Embryonic facial prominence (tissue), 1 donor: ENCODE measurements at regions not wholly inside any gene's neighbourhood (a gene's known extent, or its start where the extent isn't known, plus 50 kb on each side); places are given as distances from the start of the nearest gene placed in this dataset.
"Not testable (repeated sequence)": the region's sequence is repeated elsewhere in the genome, so short reads cannot be mapped to it uniquely, and the experiment has no call there.

ENCODE experiments used
- DNase-seq: peaks from one replicate; pipeline ENCODE4 v3.0.0-alpha.2; 2016; ENCODE audit errors: extremely low spot score

GRCh38 chr3:74921676-74922075 is 307.2 kb upstream of the CNTN3 start:
- no peak for DNase-seq

GRCh38 chr3:74920721-74921350 is 306.4 kb upstream of the CNTN3 start:
- DNase-seq, result no peak

- DNase-seq, result no peak
Measured at GRCh38 chr3:74916696-74917095, 302.2 kb upstream of the CNTN3 start.

GRCh38 chr3:74906181-74906580 is 291.7 kb upstream of the CNTN3 start:
- no peak for DNase-seq

- DNase-seq, result no peak
Measured at GRCh38 chr3:74905478-74905877, 291.0 kb upstream of the CNTN3 start.

- no peak for DNase-seq
Measured at GRCh38 chr3:74904646-74905045, 290.2 kb upstream of the CNTN3 start.

GRCh38 chr3:74899796-74900516 is 285.5 kb upstream of the CNTN3 start:
- DNase-seq, result not testable (repeated sequence)

- no peak for DNase-seq
Measured at GRCh38 chr3:74897006-74897405, 282.5 kb upstream of the CNTN3 start.

- DNase-seq, result no peak
Measured at GRCh38 chr3:74891312-74891711, 276.9 kb upstream of the CNTN3 start.

GRCh38 chr3:74883690-74884089 is 269.2 kb upstream of the CNTN3 start:
- no peak for DNase-seq

GRCh38 chr3:74883222-74883621 is 268.8 kb upstream of the CNTN3 start:
- DNase-seq, result no peak

GRCh38 chr3:74880237-74880636 is 265.8 kb upstream of the CNTN3 start:
- no peak for DNase-seq

- DNase-seq, result no peak
Measured at GRCh38 chr3:74866357-74867030, 252.0 kb upstream of the CNTN3 start.

- peak; percentile 77 for DNase-seq
Measured at GRCh38 chr3:74862476-74862875, 248.0 kb upstream of the CNTN3 start.

GRCh38 chr3:74861211-74861610 is 246.8 kb upstream of the CNTN3 start:
- DNase-seq, result no peak

GRCh38 chr3:74858086-74858485 is 243.6 kb upstream of the CNTN3 start:
- no peak for DNase-seq

GRCh38 chr3:74850381-74850780 is 235.9 kb upstream of the CNTN3 start:
- DNase-seq, result no peak

- no peak for DNase-seq
Measured at GRCh38 chr3:74847093-74847492, 232.6 kb upstream of the CNTN3 start.

- DNase-seq, result no peak
Measured at GRCh38 chr3:74845081-74845480, 230.6 kb upstream of the CNTN3 start.

- DNase-seq, result no peak
Measured at GRCh38 chr3:74844428-74844827, 230.0 kb upstream of the CNTN3 start.

GRCh38 chr3:74842649-74843048 is 228.2 kb upstream of the CNTN3 start:
- no peak for DNase-seq

GRCh38 chr3:74842141-74842540 is 227.7 kb upstream of the CNTN3 start:
- DNase-seq, result no peak

GRCh38 chr3:74839566-74839965 is 225.1 kb upstream of the CNTN3 start:
- DNase-seq, result no peak
